ENCODE measurements at regions not wholly inside any gene's neighbourhood (a gene's known extent, or its start where the extent isn't known, plus 50 kb on each side); places are given as distances from the start of the nearest gene placed in this dataset.

DNA sequence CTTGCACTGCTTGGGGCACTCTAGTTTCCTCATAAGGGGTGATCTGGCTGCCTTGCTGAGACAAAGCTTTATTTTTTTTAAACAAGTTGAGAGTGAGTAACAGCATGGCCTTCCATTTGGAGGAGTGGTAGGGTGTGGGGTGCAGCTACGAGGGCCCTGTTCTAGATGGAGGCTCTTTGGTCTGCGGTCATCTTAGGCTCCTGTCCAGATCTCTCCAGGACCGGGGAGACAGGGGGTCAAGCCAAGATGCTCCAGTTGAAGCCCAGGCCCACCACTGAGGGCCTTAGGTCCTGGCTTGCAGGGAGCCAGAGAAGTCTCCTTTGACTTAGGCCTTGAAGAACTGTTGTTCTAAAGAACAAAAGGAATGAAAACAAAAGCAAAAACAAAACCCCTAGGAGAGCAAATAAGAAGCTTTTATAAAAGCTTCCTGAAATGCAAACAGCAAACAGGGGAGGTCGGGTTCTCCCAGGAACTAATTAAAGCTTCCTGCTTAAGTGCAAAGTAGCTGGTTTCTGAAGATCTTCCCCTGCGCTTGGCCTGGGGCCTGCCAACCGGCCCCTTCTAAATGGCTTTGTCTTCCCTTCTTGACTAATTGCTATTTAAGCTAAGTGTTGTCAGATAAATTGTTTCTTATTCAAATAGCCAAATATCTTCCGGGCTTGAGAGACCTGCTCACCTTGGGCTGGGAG, 259.2 kb downstream of the GLRX3 start:
- POLR2A ChIA-PET: no interaction called here
- CTCF ChIA-PET: no interaction called here

GRCh38 chr10:130396044-130396443, 259.9 kb downstream of the GLRX3 start:
- POLR2A ChIA-PET: no interaction called here
- CTCF ChIA-PET: no interaction called here

GRCh38 chr10:130398090-130398994, 262.2 kb downstream of the GLRX3 start:
- ChIA-PET CTCF (no interaction called here), POLR2A (no interaction called here)

DNA sequence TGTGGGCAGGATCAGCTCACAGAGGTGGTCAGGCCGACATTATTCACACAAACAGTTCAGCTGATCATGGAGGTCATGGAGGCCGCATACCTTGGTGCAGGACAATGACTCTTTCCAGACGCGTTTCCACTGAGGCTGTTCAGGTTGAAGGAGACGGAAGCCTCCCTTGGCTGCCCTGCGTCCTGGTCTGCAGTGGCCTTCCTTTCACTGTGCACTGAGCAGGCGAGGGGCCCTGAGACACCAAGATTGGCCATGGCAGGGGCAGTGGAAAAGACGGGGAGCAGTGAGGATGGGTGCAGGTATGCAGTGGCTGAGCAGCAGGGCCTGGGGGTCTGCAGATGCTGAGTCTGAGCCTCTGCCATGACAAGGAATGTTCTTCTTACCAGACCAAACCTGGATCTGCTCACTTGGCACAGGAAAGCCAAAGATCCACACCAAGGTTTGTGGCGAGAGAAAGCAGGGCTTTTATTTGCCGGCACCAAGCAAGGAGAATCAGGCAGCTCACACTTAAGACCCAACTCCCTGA, 263.3 kb downstream of the GLRX3 start:
- ChIA-PET CTCF (no interaction called here), POLR2A (no interaction called here)

DNA sequence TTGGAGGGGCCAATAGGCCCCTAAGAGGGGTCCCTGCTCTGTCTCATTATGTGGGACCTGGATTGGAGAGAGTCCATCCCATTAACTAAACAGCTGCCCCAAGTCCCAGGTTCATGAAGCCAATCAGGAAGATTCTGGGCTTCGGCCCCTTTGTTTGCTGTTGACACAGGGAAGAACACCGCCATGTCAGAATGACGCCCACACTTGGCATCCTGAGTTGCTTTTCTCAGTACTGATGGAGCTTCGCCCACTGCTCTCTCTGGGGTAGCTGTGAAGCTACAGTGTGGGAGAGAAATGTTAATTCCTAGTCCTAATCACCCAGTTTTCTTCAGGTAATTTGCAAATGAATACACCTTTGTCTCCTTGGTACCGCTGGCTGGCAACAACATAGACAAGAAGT, 264.7 kb downstream of the GLRX3 start:
- POLR2A ChIA-PET: no interaction called here

DNA sequence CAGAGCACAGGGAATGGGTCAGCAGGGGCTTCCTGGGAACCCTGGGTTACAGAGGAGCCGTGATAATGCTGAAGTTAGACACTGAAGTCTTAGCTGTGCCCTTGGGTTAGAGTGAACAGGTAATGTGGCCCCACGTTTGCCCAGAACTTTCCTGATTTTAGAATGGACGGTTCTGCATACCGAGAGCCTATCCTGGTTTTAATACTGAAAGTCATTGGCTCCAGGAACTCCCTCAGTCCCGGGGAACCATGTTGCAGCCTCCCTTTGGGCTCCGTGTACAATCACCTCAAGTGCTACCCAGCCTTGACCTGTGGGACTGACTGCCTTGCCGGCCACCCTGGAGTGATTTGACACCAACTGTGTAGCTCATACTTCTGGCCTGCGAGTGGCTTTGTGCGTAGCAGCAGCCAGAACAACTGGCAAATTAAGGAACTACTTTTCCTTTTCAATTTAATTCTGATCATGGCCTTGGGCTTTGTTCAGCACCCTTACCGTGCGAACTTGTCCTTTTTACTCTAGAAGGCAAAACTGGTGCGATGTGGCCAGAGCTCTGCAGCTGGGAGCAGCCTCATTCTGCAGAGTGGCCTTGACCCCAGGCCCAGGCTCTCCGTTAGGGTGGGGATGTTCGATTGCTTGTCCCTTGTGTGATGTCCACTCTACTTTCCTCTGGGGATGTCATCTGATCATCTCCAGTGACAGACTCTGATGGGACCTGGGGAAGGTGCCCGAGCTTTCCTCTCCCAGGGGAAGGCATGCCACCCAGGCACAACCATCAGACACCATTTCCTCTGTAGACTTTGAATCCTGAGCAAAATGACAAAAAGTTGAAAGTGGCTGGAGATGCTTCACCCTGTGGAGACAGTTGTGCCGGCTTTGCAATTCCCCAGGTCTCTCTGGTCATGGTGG, 265.9 kb downstream of the GLRX3 start:
- ChIA-PET CTCF (no interaction called here), POLR2A (no interaction called here)

More for the DNA sequence above, 264.7 kb downstream of the GLRX3 start:
- CTCF ChIA-PET: no interaction called here

GRCh38 chr10:130403153-130404075, 267.2 kb downstream of the GLRX3 start:
- POLR2A ChIA-PET: no interaction called here
- CTCF ChIA-PET: no interaction called here

- POLR2A ChIA-PET: no interaction called here
- CTCF ChIA-PET: no interaction called here
Measured at GRCh38 chr10:130404476-130405055, 268.4 kb downstream of the GLRX3 start.

DNA sequence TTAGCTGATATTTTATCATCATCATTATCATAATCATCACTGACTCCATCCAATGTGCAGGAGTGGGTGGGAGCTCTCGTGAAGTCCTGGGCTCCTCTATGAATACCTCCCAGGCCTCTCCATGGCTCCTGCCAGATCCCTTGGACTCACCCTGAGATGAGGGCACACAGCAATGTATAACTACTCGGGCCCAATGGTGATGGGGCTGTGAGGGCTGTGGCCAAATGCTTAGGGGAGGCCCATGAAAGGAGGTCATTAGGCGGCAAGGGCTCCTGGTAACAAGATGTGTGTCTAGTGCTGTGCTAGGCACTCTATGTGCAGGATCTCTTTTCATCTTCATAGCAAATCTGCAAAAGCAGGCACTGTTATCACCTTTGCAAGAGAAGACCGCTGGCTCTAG, 270.9 kb downstream of the GLRX3 start:
- ChIA-PET POLR2A (no interaction called here), CTCF (no interaction called here)

GRCh38 chr10:130409331-130409730, 273.1 kb downstream of the GLRX3 start:
- ChIA-PET CTCF (no interaction called here), POLR2A (no interaction called here)

DNA sequence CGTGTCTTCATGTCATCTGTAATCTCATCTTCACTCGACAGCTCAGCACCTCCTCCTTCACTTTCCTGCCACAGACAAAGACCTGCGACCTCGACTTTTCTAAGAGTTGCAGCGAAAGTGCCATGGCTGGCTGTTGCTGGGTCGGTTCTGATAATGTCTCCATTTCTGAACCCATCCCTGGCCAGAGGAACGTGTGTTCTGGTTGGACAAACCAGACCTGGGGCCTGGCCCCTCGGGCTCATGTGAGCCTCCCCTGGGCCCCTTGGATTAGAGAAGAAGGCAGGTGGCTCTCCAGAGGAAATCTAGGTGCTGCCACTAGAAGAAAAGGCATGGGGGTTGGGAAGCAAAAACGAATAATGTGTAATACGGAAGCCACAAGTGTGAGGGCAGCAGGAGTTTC, 273.7 kb downstream of the GLRX3 start:
- CTCF ChIA-PET: no interaction called here
- POLR2A ChIA-PET: no interaction called here

DNA sequence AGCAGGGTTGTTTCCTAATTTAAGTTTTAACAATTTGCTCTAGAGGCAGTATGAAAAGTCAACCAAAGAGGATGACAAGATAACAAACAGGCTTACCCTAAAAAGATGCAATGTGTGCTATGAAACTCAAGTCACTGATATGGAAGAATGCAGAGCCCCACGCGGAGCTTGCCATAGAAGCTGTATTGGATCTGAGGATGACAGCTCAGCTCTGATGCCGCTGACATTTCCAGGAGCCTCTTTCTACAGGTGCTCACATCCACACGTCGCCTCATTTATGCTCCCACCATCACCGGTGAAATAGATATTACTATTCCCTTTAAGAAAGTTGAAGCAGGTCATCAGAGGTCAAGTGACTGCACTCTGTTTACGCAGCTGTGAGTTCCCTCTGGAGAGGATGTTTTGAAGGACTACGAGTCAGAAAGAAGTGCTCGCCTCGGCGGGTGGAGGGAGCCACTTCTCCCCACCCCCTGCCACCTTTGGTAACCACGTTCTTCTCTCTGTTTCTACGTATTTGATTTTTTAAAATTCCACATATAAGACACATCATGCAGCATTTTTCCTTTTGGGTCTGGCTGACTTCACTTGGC, 275.4 kb downstream of the GLRX3 start:
- CTCF ChIA-PET: no interaction called here
- POLR2A ChIA-PET: no interaction called here

DNA sequence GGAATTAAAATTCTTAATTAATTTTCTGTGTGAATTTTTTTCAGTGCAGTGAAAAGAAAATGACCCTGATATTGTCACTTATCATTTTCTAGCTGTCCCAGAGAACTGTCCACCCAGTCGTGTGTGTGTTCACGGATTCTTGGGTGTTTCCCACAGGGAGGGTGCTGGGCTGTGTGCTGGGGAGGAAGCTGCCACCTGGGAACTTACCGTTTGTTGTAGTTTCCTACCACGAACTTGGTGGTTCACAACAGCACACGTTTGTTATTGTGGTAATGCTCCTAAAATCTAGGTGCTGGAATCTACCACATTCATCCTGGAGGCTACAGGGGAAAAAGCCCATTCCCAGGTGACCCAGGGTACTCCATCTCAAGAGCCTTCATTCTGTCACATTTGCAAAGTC, 276.1 kb downstream of the GLRX3 start:
- ChIA-PET POLR2A (no interaction called here), CTCF (no interaction called here)

- POLR2A ChIA-PET: no interaction called here
- CTCF ChIA-PET: interaction anchor here (0.7 kb wide), 1 partner anchor 506 kb away, joined by 3 read pairs; no protein-coding TSS in a partner anchor
Measured at GRCh38 chr10:130416334-130417150, 280.4 kb downstream of the GLRX3 start.

GRCh38 chr10:130418731-130419130, 282.5 kb downstream of the GLRX3 start:
- CTCF ChIA-PET: no interaction called here
- POLR2A ChIA-PET: no interaction called here

- ChIA-PET POLR2A (no interaction called here), CTCF (no interaction called here)
Measured at GRCh38 chr10:130421909-130422308, 285.7 kb downstream of the GLRX3 start.

DNA sequence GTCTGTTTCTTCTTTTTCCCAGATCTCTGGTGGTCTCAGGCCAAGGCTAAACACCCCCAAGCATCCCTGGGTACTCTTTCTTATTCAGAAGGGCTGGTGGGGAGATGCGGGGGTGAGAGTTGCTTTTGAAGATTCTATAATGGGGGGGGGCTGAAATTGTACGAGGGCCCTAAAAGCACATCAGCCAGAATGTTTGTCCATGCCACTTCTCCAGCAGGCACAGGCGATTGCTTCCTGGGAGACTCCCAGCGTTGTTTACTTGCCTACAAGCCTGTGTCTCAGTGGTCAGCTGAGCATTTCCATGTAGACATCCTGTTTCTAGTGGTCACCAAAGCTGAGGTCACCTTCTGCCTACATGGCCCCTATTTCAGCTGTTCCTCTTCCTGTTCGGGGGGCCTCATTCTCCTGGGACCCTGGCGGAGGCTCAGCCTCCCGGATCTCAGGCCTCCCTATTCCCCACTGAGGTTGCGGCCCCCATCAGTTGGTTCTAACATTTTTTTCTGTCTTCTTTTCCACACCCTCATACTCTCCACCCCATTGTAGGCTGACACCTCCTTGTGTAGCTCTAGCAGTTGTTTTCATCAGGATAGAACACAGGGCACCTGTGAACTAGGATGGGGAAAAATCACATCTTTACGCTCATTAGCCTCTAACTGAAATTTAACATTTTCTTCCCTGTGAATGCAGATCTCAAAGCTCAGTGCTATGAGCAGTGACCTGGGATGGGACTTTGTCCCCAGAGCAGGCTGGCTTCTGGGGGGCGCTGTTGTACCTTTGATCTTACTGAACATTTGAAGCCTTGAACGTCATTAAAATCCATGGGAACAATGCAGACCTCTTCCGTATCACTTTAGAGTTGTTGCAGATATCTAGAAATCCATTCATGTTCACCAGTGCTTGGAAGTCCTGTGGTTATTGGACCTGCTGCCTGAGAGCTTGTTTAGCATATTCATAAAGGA, 286.5 kb downstream of the GLRX3 start:
- CTCF ChIA-PET: interaction anchor here (0.8 kb wide), 1 partner anchor 1929 kb away, joined by 3 read pairs; no protein-coding TSS in a partner anchor
- POLR2A ChIA-PET: no interaction called here

Data from activated CD8-positive, alpha-beta memory T cell treated with anti-CD3 and anti-CD28 coated beads for 36 hours (primary cell).